NCI-H774 (cell line): ENCODE measurements at regions not wholly inside any gene's neighbourhood (a gene's known extent, or its start where the extent isn't known, plus 50 kb on each side); places are given as distances from the start of the nearest gene placed in this dataset.
"Not testable (repeated sequence)": the region's sequence is repeated elsewhere in the genome, so short reads cannot be mapped to it uniquely, and the experiment has no call there.

Source experiments
- DNase-seq: peaks from one replicate; lab custom pipeline; 2025; lab: John Stamatoyannopoulos, UW

DNA sequence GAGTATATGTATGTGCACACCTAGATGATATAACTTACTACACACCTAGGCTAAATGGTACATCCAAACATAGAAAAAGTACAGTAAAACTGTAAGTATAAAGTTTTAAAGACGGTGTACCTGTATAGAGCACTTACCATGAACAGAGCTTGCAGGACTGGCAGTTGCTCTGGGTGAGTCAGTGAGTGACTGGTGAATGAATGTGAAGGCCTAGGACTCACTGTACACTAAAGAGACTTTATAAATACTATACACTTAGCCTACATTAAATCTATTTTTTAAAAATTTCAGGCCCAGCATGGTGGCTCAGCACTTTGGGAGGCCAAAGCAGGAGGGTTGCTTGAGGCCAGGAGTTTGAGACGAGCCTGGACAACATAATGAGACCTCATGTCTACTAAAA lies 195.3 kb downstream of the FZD1 start:
- DNase-seq, result no peak

DNA sequence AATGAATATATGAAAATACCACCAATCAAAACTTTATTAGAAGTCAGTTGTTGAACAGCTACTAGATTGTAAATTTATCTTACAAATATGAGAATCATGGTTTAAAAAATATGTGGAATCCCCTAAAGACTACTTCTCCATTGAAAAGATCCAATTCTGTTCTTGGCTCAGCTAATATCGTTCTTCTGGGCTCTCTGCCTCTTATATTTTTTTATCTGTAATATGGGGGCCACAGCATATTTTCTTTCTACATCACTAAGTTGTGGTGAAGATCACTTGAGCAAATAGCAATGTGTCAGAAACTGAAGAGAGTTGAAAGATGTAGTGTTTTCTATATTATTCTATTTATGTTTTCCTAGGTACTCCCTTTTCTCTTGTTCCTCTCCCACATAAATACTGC lies 198.1 kb downstream of the FZD1 start:
- no peak for DNase-seq

DNA sequence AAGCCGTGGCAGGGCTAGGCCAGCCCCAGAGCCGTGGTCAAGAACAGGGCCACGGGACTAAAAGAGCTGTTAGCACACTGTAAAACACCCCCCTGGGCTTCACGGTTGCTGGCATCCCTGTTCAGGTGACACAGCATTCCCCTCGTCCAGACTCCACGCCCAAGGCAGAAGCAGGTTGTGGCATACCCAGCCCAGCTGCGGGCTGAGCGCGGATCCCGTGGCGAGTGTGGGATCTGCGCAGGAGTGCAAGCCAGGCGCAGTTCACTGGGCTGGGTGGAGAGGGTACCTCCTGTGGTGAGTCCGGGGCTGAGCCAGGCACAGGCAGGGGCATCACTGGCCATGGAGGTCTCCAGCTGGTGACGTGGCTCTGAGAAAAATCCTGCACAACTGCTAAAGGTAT lies 199.1 kb downstream of the FZD1 start:
- no peak for DNase-seq

GRCh38 chr7:91465595-91466061 lies 201.4 kb downstream of the FZD1 start:
- DNase-seq, result no peak

- DNase-seq, result no peak
These were observed 204.0 kb downstream of the FZD1 start for GRCh38 chr7:91468256-91468655.

DNA sequence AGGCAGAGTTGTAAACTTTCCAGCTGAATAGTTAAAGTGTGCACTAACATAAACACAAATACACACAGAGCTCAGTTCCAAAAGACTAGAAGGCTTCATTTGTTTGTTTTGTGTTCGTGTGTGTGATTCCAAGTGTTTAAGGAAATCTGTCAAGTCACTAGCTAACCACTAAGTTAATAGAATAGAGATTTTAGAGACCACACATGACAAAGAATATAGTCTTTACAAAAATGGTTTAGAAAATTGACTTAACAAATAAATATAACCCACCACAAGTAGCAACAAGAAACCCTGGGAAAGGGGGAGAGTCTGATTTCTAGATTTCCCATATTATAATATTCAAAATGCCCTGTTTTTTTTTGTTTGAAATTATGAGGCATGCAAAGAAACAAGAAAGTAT lies 209.4 kb downstream of the FZD1 start:
- no peak for DNase-seq

DNA sequence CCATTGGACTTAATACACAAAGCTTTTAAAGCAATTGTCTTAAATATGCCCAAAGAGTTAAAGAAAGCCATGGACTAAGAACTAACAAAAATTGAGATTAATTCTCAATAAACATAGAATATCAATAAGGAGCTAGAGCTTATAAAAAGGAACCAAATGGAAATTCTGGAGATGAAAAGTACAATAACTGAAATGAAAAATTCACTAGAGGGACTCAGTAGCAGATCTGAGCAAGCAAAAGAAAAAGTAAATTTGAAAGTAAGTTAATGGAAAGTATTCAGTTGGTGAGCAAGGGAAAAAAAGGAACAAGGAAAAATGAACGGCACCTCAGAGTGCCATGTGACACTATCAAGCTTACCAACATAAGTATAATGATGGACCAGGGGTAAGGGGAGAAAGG lies 209.8 kb downstream of the FZD1 start:
- DNase-seq, result no peak

GRCh38 chr7:91480470-91480869 lies 216.2 kb downstream of the FZD1 start:
- not testable (repeated sequence) for DNase-seq

DNA sequence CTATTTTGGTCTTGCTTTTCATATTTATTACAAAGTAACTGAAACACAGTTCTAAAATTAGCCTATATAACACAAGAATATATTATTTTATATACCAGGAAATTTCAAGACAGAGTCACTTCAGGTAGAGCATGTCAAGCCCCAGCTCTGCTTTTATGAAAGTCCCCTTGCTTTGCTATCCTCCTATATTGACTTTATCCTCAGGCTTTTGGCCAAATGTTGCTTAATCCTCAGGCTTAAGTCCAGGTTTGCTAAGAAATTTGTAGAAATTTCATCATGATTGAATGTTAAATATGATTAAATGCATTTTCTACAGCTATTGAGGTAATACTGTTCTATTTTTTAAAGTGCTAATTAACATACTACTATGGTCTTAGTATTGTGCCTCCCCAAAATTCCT lies 227.6 kb downstream of the FZD1 start:
- DNase-seq, result no peak

DNA sequence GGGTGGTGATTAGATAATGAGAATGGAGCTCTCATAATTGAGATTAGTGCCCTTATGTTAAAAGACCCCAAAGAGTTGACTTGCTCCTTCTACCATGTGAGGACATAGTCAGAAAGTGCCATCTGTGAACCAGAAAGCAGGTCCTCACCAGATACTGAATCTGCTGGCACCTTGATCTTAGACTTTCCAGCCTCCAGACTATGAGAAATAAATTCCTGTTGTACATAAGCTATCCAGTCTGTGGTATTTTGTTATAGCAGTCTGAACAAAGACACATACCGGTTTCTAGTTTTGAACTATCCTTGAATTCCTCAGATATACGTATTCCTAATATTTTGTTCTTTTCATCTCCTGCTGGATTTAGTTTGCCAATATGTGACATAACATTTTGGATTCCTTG lies 228.1 kb downstream of the FZD1 start:
- no peak for DNase-seq

DNA sequence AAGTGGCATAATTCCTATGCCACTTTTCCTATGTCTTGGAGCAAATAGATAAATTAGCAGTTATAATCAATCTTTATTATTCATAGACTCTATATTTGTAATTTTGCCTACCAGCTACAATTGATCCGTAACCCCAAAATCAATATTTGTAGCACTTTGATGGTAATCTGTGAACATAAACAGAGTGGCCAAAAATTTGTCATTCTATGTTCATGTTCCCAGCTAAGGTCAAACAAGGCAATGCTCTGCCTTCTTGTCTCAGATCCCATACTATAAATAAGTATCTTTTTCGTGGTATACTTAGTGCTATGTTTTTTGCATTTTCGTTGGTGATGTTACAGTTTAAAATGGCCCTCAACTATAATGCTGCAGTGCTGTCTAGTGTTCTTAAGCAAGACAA lies 228.5 kb downstream of the FZD1 start:
- no peak for DNase-seq

DNA sequence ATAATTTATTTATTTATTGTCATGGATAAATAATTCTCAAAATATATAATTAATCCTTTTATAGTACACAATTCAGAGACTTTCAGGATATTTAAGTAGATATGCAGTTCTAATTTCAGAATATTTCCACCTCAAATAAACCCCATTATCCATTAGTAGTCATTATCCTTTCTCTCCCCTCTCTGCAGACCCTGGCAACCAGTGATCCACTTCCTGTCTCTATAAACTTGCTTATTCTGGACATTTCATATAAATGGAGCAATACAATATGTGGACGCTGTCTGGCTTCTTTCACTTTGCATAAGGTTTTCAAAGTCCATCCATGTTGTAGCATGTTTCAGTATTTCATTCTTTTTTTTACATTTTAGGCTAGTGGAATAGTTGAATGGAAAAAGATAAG lies 230.2 kb downstream of the FZD1 start:
- no peak for DNase-seq

GRCh38 chr7:91496251-91496820 lies 232.1 kb downstream of the FZD1 start:
- no peak for DNase-seq

- DNase-seq, result not testable (repeated sequence)
These were observed 233.0 kb downstream of the FZD1 start for GRCh38 chr7:91497277-91497676.

DNA sequence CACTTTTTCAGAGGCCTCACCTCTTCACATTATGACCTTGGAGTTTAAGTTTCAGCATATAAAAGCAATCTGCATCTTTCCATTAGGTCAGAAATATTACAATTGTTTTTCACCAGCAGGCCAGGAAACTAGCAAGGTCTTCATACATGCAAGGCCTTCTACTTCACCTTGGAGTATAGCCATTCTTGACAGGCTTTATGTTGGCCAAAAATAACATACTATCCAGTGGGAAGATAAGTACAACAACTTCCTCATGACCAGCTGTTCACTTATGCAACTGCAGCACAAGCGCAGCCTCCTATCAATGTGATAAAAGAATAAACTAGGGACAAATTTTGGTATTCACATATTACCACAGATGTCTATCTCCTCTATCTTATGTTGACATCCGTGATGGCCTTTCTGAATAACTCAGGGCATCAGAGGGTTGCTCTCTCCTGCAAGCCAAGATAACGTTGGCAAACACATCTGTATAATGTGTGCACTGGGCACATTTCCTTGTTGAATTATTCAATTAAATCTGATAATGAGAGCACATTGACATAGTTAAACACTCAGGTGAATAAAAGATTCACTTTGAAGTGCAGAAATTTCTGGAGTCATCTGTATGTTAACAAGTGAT lies 239.8 kb downstream of the FZD1 start:
- no peak for DNase-seq

DNA sequence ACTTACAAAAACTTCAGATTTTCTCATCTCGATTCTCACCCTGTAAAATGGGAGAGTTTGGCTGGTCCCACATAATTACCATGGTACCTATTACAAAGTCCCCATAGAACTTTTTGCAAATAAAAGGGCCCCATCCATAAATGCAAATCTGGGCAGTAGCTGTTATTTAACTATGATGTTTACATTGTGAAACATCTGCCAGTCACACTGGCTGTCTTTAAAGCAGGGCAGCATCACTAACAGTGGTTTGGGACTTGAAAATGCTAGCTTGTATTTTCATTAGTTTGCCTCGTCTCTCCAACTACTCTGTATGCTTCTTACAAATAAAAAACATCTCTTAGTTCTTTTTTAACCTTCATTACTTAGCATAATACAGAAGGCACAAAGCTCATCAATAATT lies 240.7 kb downstream of the FZD1 start:
- DNase-seq, result no peak

GRCh38 chr7:91506966-91507365 lies 242.7 kb downstream of the FZD1 start:
- DNase-seq, result not testable (repeated sequence)

DNA sequence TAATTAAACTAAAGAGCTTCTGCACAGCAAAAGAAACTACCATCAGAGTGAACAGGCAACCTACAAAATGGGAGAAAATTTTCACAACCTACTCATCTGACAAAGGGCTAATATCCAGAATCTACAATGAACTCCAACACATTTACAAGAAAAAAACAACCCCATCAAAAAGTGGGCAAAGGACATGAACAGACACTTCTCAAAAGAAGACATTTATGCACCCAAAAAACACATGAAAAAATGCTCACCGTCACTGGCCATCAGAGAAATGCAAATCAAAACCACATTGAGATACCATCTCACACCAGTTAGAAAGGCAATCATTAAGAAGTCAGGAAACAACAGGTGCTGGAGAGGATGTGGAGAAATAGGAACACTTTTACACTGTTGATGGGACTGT lies 247.6 kb downstream of the FZD1 start:
- DNase-seq, result not testable (repeated sequence)

DNA sequence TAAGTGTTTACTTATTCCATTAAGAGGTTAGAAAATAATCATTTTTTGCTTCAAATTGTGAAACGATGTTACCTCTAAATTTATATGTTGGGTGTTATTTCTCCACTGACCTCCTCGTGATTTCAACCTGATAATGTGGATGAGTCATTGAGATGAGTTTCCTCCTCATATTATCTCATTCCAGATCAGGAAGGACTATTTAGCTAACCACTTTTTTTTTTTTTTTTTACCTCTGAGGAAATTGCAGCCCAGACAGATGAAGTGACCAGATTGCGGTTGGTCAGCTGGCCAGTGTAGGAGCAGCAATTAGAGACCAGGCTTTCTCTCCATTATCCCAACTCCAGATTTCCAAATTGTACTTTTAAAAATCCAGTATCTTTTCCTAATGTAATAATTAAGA lies 248.7 kb downstream of the FZD1 start:
- DNase-seq, result no peak

GRCh38 chr7:91514591-91514990 lies 250.4 kb downstream of the FZD1 start:
- no peak for DNase-seq

DNA sequence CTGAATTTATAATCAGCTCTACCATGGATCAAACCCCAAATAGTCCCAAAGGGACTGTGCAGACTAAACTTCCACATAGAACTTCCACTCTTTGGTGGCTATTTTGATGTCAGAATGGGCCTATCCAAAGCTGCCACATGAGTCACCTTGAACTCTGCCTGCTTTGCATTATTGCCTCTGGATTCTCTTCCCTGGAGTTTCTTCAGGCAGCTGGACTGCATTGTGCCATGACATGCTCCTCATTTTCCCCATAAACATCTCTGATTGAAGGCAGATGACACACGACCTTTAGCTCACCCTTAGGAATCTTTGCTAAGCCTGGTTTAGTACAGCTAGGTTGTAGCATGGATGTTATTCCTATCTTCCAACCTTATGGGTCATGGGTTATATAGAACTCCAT lies 251.7 kb downstream of the FZD1 start:
- DNase-seq, result no peak

GRCh38 chr7:91517201-91517785 lies 253.1 kb downstream of the FZD1 start:
- DNase-seq, result no peak

DNA sequence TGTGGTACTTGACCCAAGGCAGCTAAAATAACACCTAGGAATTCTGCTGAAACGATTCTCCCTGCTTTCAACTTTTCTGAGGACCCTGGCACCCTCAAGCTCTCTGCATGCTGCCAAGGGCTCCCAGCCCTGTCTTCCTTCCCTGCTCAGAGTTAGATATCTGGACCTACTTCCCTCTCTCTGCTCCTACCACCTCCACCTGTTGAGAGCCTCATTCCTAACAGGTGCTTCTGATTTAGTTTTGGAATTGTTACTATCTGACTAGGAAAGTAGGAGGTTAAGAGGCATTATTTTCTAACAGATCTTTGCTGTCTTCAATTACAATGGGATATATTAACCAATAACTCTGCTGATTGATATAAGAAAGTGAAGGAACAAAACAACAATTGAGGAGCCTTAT lies 253.8 kb downstream of the FZD1 start:
- no peak for DNase-seq
